ENCODE measurements at regions not wholly inside any gene's neighbourhood (a gene's known extent, or its start where the extent isn't known, plus 50 kb on each side); places are given as distances from the start of the nearest gene placed in this dataset.

- no peaks in the 10 kb centered on the region for H3K4me1 ChIP-seq (ENCODE audit: insufficient read depth, low read length, poor library complexity, severe bottlenecking)
- no TSS peak for BruUV-seq (replicated peaks)
- no peaks in the 10 kb centered on the region for H3K9me2 ChIP-seq (ENCODE audit: insufficient read depth, low read length)
- TF ChIP-seq EZH2phosphoT487 (IDR thresholded peaks at IDR 0.05; ENCODE audit: borderline replicate concordance, low read depth, low read length) (no peak), CTCF (conservative IDR thresholded peaks at IDR 0.05; ENCODE audit: low read length) (no peak)
- H3K9me3 ChIP-seq (ENCODE audit: low read length) = no peaks in the 10 kb centered on the region
- POLR2A ChIA-PET = no interaction called here
- no peaks in the 10 kb centered on the region for H3K36me3 ChIP-seq (ENCODE audit: insufficient read depth, low read length)
- H2AFZ ChIP-seq (ENCODE audit: low read length) = no peak overlapping the region
- CTCF ChIA-PET (ENCODE audit: unreplicated experiment) = no interaction called here
- no peak for DNase-seq (ENCODE audit: low spot score)
- H4K20me1 ChIP-seq (ENCODE audit: insufficient read depth, low read length) = no peaks in the 10 kb centered on the region
- H3K27ac ChIP-seq (ENCODE audit: low read depth, low read length, poor library complexity, severe bottlenecking) = no peak overlapping the region
- H3K4me3 ChIP-seq (ENCODE audit: low read depth, low read length, poor library complexity, severe bottlenecking) = no peak overlapping the region
- H3K4me2 ChIP-seq (ENCODE audit: low read length) = no peak overlapping the region
- intact Hi-C loops (cut with micrococcal nuclease; ENCODE audit: unreplicated experiment) = no loop called here
- H3K79me2 ChIP-seq (ENCODE audit: insufficient read depth, low read depth, low read length) = no peaks in the 10 kb centered on the region
Measured at GRCh38 chr14:83960832-83961512, 1569.0 kb upstream of the FLRT2 start.

GRCh38 chr14:83969998-83970397 lies 1559.9 kb upstream of the FLRT2 start:
- intact Hi-C loops (cut with micrococcal nuclease; ENCODE audit: unreplicated experiment) = no loop called here
- H2AFZ ChIP-seq (ENCODE audit: low read length) = no peak overlapping the region
- DNase-seq (ENCODE audit: low spot score) = no peak
- no peak overlapping the region for H3K4me3 ChIP-seq (ENCODE audit: low read depth, low read length, poor library complexity, severe bottlenecking)
- no peaks in the 10 kb centered on the region for H3K9me2 ChIP-seq (ENCODE audit: insufficient read depth, low read length)
- no peaks in the 10 kb centered on the region for H3K79me2 ChIP-seq (ENCODE audit: insufficient read depth, low read depth, low read length)
- no peaks in the 10 kb centered on the region for H4K20me1 ChIP-seq (ENCODE audit: insufficient read depth, low read length)
- TF ChIP-seq CTCF (conservative IDR thresholded peaks at IDR 0.05; ENCODE audit: low read length) (no peak), EZH2phosphoT487 (IDR thresholded peaks at IDR 0.05; ENCODE audit: borderline replicate concordance, low read depth, low read length) (no peak)
- H3K4me2 ChIP-seq (ENCODE audit: low read length) = no peak overlapping the region
- H3K9me3 ChIP-seq (ENCODE audit: low read length) = no peaks in the 10 kb centered on the region
- POLR2A ChIA-PET = no interaction called here
- BruUV-seq (replicated peaks) = no TSS peak
- no peak overlapping the region for H3K27ac ChIP-seq (ENCODE audit: low read depth, low read length, poor library complexity, severe bottlenecking)
- no peaks in the 10 kb centered on the region for H3K4me1 ChIP-seq (ENCODE audit: insufficient read depth, low read length, poor library complexity, severe bottlenecking)
- H3K36me3 ChIP-seq (ENCODE audit: insufficient read depth, low read length) = no peaks in the 10 kb centered on the region
- CTCF ChIA-PET (ENCODE audit: unreplicated experiment) = no interaction called here

- H3K9me3 ChIP-seq (ENCODE audit: low read length) = no peaks in the 10 kb centered on the region
- H3K9me2 ChIP-seq (ENCODE audit: insufficient read depth, low read length) = no peaks in the 10 kb centered on the region
- ChIA-PET POLR2A (interaction anchor here (0.7 kb wide), 1 partner anchor 1808 kb away, joined by 3 read pairs; no protein-coding TSS in a partner anchor), CTCF (ENCODE audit: unreplicated experiment) (no interaction called here)
- H3K27ac ChIP-seq (ENCODE audit: low read depth, low read length, poor library complexity, severe bottlenecking) = no peak overlapping the region
- no peak overlapping the region for H3K4me3 ChIP-seq (ENCODE audit: low read depth, low read length, poor library complexity, severe bottlenecking)
- BruUV-seq (replicated peaks) = no TSS peak
- no peak overlapping the region for H2AFZ ChIP-seq (ENCODE audit: low read length)
- H4K20me1 ChIP-seq (ENCODE audit: insufficient read depth, low read length) = no peaks in the 10 kb centered on the region
- TF ChIP-seq CTCF (conservative IDR thresholded peaks at IDR 0.05; ENCODE audit: low read length) (no peak), EZH2phosphoT487 (IDR thresholded peaks at IDR 0.05; ENCODE audit: borderline replicate concordance, low read depth, low read length) (no peak)
- DNase-seq (ENCODE audit: low spot score) = no peak
- no peaks in the 10 kb centered on the region for H3K36me3 ChIP-seq (ENCODE audit: insufficient read depth, low read length)
- H3K79me2 ChIP-seq (ENCODE audit: insufficient read depth, low read depth, low read length) = no peaks in the 10 kb centered on the region
- intact Hi-C loops (cut with micrococcal nuclease; ENCODE audit: unreplicated experiment) = no loop called here
- no peaks in the 10 kb centered on the region for H3K4me1 ChIP-seq (ENCODE audit: insufficient read depth, low read length, poor library complexity, severe bottlenecking)
- H3K4me2 ChIP-seq (ENCODE audit: low read length) = no peak overlapping the region
Measured at GRCh38 chr14:83972631-83973030, 1557.3 kb upstream of the FLRT2 start.

Measured in OCI-LY7 (cell line).